Testis (tissue), 2 donors: ENCODE measurements at regions not wholly inside any gene's neighbourhood (a gene's known extent, or its start where the extent isn't known, plus 50 kb on each side); places are given as distances from the start of the nearest gene placed in this dataset.

Source experiments
- DNase-seq: peaks from one replicate; pipeline ENCODE4 v3.0.0-alpha.2; 2019
- H3K27ac ChIP-seq, 2 donors: fragments of 200-600 bp; sonication (generic); one replicate each; pipeline ENCODE4 v1.5.1; 2019
- H3K27me3 ChIP-seq: fragments of 200-600 bp; sonication (generic); one replicate; pipeline ENCODE4 v1.5.1; 2019
- H3K36me3 ChIP-seq: fragments of 200-600 bp; sonication (generic); one replicate; pipeline ENCODE4 v1.5.1; 2017; ENCODE audit warnings: low read depth; ENCODE audit errors: missing control alignments
- H3K4me1 ChIP-seq: fragments of 200-600 bp; sonication (generic); one replicate; pipeline ENCODE4 v1.5.1; 2019
- H3K4me3 ChIP-seq, 2 donors: fragments of 200-600 bp; sonication (generic); one replicate each; pipeline ENCODE4 v1.5.1; 2017 to 2019
- H3K9me3 ChIP-seq: fragments of 200-600 bp; sonication (generic); one replicate; pipeline ENCODE4 v1.5.1; 2017
- CTCF ChIP-seq, 3 experiments: fragments of 450-650 bp in 2 of 3; fragments of 200-600 bp in 1 of 3; sonication (generic) in 1 of 3; IDR thresholded peaks; one replicate each; pipeline ENCODE4 v1.5.1; 2016 to 2019; ENCODE audit warnings: antibody characterized with exemption in 3 of 3, mild to moderate bottlenecking in 2 of 3, moderate library complexity in 1 of 3
- POLR2A ChIP-seq: fragments of 450-650 bp; IDR thresholded peaks from one replicate; pipeline ENCODE4 v1.6.1; 2017; ENCODE audit warnings: antibody characterized with exemption, mild to moderate bottlenecking, moderate library complexity
- WGBS, 2 donors: methylation state at CpG; one replicate each; pipeline ENCODE4 v1.1.5; 2018; 5-methylcytosine and 5-hydroxymethylcytosine counted together
- intact Hi-C: fragments of 100-400 bp; cut with DNase I; formaldehyde crosslinking; loops from one replicate; pipeline ENCODE4 v1.15.1; 2023; ENCODE audit warnings: low total_unique reads

- intact Hi-C loops: no loop called here
- H3K27ac ChIP-seq: no peak overlapping the region
- H3K4me1 ChIP-seq: no peaks in the 10 kb centered on the region
- H3K36me3 ChIP-seq: no peaks in the 10 kb centered on the region
- H3K9me3 ChIP-seq: no peaks in the 10 kb centered on the region
- TF ChIP-seq CTCF (IDR thresholded peaks at IDR 0.05) (no peak), POLR2A (no peak)
- no peak for DNase-seq
- H3K4me3 ChIP-seq: no peak overlapping the region
- WGBS, 2 donors: 87 to 97% methylated on average over 1 of the region's 1 CpG
- no peaks in the 10 kb centered on the region for H3K27me3 ChIP-seq
Measured at GRCh38 chr3:151644020-151644620, 89.6 kb upstream of the AADACL2 start.

- WGBS, 2 donors: 66 to 73% methylated on average over 2 of the region's 2 CpGs
- no peaks in the 10 kb centered on the region for H3K9me3 ChIP-seq
- no peak overlapping the region for H3K4me3 ChIP-seq
- no peaks in the 10 kb centered on the region for H3K4me1 ChIP-seq
- intact Hi-C loops: no loop called here
- H3K27me3 ChIP-seq: no peaks in the 10 kb centered on the region
- H3K36me3 ChIP-seq: no peaks in the 10 kb centered on the region
- DNase-seq: no peak
- TF ChIP-seq CTCF (IDR thresholded peaks at IDR 0.05): no peak
- no peak for TF ChIP-seq POLR2A
- no peak overlapping the region for H3K27ac ChIP-seq
Measured at GRCh38 chr3:151639418-151639740, 94.3 kb upstream of the AADACL2 start.

GRCh38 chr3:151638555-151639417 lies 94.9 kb upstream of the AADACL2 start:
- no peaks in the 10 kb centered on the region for H3K4me1 ChIP-seq
- TF ChIP-seq POLR2A: no peak
- TF ChIP-seq CTCF (IDR thresholded peaks at IDR 0.05): no peak
- DNase-seq: no peak
- 76 to 78% methylated on average over 4 of the region's 4 CpGs for WGBS, 2 donors
- intact Hi-C loops: no loop called here
- H3K9me3 ChIP-seq: no peaks in the 10 kb centered on the region
- H3K36me3 ChIP-seq: no peaks in the 10 kb centered on the region
- H3K4me3 ChIP-seq: no peak overlapping the region
- no peaks in the 10 kb centered on the region for H3K27me3 ChIP-seq
- H3K27ac ChIP-seq: no peak overlapping the region

- H3K27ac ChIP-seq: no peak overlapping the region
- WGBS, 2 donors: 88% methylated on average over 3 of the region's 3 CpGs
- no peak overlapping the region for H3K4me3 ChIP-seq
- H3K27me3 ChIP-seq: no peaks in the 10 kb centered on the region
- intact Hi-C loops: no loop called here
- H3K9me3 ChIP-seq: no peaks in the 10 kb centered on the region
- DNase-seq: no peak
- H3K36me3 ChIP-seq: no peaks in the 10 kb centered on the region
- H3K4me1 ChIP-seq: peaks cover 4% of the 10 kb centered on the region
- TF ChIP-seq POLR2A: no peak
- no peak for TF ChIP-seq CTCF (IDR thresholded peaks at IDR 0.05)
Measured at GRCh38 chr3:151635905-151636304, 97.8 kb upstream of the AADACL2 start.

- Histone ChIP-seq H3K36me3 (no peaks in the 10 kb centered on the region), H3K27me3 (no peaks in the 10 kb centered on the region), H3K9me3 (no peaks in the 10 kb centered on the region), H3K27ac (no peak overlapping the region), H3K4me3 (no peak overlapping the region), H3K4me1 (peaks cover 5% of the 10 kb centered on the region)
- DNase-seq: no peak
- no peak for TF ChIP-seq CTCF (IDR thresholded peaks at IDR 0.05)
- no peak for TF ChIP-seq POLR2A
- 82 to 86% methylated on average over 2 of the region's 2 CpGs for WGBS, 2 donors
- intact Hi-C loops: no loop called here
Measured at GRCh38 chr3:151631946-151632345, 101.8 kb upstream of the AADACL2 start.
